ENCODE measurements at regions not wholly inside any gene's neighbourhood (a gene's known extent, or its start where the extent isn't known, plus 50 kb on each side); places are given as distances from the start of the nearest gene placed in this dataset.

DNA sequence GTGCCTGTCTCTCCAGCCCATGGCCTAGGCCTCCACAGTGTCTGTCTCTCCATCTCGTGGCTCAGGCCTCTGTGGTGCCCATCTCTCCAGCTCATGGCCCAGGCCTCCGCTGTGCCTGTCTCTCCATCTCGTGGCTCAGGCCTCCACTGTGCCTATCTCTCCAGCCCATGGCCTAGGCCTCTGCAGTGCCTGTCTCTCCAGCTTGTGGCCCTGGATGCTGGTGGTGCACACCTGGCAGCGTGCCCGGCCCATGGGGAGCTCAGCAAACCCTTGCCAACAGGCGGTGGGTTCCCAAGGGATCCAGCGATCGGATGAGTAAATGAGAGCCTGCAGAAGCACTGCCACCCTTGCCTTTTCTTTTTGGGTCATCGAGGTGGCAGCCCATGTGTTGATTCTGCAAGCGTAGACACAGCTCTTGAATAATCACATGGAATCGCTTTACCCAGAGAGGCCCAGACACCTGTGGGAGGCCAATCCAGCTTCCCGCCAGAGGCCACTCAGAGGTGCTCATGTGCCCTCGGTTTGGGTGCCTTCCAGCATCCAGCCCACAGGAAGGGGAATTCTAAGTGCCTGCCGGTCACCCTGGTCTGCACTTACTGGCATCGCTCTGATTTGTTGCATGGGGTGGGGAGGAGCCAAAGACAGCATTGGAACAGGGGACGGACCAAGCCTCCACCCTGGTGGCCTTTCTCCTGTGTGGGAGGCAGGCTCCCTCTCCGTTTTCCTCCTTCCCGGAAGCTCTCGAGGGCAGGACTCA, 101.8 kb upstream of the HDAC4 start:
- peak; percentile 29 for DNase-seq
- no peaks in the 10 kb centered on the region for H3K27me3 ChIP-seq
- H3K36me3 ChIP-seq: no peaks in the 10 kb centered on the region
- no peak overlapping the region for H3K4me3 ChIP-seq (ENCODE audit: low read depth, low read length)
- TF ChIP-seq, protein P1, sequence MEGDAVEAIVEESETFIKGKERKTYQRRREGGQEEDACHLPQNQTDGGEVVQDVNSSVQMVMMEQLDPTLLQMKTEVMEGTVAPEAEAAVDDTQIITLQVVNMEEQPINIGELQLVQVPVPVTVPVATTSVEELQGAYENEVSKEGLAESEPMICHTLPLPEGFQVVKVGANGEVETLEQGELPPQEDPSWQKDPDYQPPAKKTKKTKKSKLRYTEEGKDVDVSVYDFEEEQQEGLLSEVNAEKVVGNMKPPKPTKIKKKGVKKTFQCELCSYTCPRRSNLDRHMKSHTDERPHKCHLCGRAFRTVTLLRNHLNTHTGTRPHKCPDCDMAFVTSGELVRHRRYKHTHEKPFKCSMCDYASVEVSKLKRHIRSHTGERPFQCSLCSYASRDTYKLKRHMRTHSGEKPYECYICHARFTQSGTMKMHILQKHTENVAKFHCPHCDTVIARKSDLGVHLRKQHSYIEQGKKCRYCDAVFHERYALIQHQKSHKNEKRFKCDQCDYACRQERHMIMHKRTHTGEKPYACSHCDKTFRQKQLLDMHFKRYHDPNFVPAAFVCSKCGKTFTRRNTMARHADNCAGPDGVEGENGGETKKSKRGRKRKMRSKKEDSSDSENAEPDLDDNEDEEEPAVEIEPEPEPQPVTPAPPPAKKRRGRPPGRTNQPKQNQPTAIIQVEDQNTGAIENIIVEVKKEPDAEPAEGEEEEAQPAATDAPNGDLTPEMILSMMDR (IDR thresholded peaks at IDR 0.05; ENCODE audit: low read depth, low read length): no peak
- no peaks in the 10 kb centered on the region for H3K9me3 ChIP-seq
- no peaks in the 10 kb centered on the region for H3K4me1 ChIP-seq

DNA sequence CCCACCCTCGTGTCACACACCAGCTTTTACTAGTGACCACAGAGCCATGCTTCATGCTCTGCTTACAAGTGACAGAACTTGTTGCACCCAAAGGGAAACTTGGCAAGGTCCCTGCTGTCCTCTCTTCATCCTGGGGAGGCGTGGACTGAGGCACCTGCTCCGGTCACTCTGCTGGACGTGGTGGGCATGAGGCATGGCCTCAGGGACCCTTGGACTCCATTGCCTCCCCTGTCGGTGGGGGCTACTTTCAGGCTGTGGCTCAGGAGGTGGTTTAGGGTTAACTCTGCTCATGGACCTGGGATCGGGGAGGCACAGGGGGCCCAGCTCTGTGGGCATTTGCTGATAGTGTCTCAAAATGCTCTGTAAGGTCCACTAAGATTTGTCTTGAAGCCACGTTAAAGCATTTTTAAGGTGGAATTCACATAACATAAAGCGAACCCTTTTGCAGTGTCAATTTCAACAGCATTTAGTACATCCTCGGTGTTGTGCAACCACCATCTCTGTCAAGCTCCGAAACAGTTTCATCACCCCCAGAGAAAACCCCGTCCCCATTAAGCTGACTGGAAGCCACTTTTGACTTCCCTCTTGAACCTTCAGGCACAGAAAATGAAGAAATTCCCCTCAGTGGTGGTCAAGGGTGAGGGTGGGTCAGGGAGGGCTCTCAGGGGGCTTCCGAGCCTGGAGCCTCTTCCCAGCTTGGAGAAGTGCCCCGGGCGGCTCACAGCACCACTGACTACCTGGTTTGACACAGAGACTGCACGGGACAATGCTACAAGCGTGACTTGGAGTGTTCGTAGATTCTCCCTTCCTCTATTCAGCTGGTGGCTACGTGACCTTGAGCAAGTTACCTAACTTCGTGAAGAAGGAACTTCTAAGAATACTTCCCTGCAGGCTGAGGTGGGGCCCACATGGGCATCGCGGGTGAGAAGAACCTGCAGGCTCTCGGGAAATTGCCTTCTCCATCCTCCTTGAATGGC, 100.0 kb upstream of the HDAC4 start:
- H3K36me3 ChIP-seq: no peaks in the 10 kb centered on the region
- TF ChIP-seq, protein P1 (IDR thresholded peaks at IDR 0.05; ENCODE audit: low read depth, low read length): no peak
- no peak for DNase-seq
- no peaks in the 10 kb centered on the region for H3K4me1 ChIP-seq
- H3K9me3 ChIP-seq: no peaks in the 10 kb centered on the region
- H3K4me3 ChIP-seq (ENCODE audit: low read depth, low read length): no peak overlapping the region
- no peaks in the 10 kb centered on the region for H3K27me3 ChIP-seq

DNA sequence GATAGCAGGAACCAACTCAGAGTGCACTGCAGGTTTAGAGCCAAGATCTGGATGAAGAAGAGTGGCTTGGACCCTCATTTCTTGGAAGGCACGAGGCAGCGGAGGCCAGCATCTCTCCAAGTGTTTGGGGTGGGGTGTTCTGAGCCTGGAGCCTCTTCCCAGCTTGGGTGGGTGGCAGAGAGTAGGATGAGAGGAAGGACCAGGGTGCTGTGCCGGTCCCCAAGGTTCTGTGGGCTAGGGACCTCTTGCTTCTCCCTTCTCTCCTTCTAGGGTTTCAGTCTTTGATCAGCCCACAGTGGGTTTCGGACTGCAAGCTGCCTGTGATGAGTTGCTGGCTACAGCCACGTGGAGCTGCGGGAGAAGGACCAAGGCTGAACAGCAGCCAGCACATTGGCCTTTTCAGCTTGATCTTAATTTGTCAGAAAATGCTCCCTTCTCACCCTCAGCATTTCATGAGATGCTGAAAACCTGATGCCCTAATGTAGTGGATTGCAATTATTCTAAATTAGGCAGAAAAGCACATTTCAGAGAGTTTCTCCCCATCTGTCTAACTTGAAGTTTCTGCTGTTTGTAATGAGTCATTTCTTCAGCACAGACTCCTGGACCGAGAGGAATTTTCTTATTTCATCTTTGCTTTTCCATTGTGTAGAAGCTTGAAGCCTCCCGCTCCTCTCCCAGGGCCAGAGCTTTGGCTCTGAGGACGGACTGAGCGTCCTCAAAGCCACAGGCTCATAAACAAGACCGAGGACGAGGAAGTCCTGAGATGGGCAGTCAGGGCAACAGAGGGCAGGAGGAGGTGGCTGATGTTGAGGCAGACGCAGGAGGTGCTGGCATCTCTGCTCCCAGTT, 99.1 kb upstream of the HDAC4 start:
- Histone ChIP-seq H3K9me3 (no peaks in the 10 kb centered on the region), H3K4me1 (no peaks in the 10 kb centered on the region), H3K27me3 (no peaks in the 10 kb centered on the region), H3K4me3 (ENCODE audit: low read depth, low read length) (no peak overlapping the region), H3K36me3 (no peaks in the 10 kb centered on the region)
- no peak for DNase-seq
- TF ChIP-seq, protein P1 (IDR thresholded peaks at IDR 0.05; ENCODE audit: low read depth, low read length): no peak

DNA sequence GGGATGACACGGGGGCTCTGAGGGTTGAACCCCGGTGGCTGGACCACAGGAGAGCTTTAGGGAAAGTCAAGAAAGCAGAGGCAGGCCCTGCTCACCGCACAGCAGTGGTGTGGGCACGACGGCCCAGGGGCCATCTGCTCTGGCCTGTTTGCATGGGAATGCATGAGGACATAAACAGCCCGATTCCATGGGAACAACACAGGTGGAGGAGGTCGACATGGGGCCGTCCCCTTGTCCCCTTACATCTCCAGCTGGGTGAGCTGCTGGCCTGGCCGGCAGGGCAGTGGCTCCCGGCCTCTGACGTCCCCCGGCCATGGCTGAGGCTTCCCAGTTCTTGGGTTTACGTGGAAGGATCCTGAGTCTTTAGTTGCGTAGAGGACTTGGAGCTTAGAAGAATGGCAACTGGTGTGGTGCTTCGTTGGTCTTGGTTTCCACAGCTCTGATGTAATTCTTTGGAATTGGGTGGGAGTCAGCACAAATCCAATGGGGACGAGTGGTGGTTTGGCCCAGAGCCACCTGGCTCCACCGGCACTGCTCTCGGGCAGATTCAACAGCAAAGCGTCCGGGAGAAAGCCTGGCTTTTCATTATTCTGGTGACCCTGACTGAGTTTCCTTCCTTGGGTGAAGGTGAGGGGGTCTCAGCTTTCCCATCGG, 98.3 kb upstream of the HDAC4 start:
- Histone ChIP-seq H3K9me3 (no peaks in the 10 kb centered on the region), H3K4me1 (no peaks in the 10 kb centered on the region), H3K36me3 (no peaks in the 10 kb centered on the region), H3K4me3 (ENCODE audit: low read depth, low read length) (no peak overlapping the region), H3K27me3 (no peaks in the 10 kb centered on the region)
- DNase-seq: no peak
- TF ChIP-seq, protein P1 (IDR thresholded peaks at IDR 0.05; ENCODE audit: low read depth, low read length): no peak

DNA sequence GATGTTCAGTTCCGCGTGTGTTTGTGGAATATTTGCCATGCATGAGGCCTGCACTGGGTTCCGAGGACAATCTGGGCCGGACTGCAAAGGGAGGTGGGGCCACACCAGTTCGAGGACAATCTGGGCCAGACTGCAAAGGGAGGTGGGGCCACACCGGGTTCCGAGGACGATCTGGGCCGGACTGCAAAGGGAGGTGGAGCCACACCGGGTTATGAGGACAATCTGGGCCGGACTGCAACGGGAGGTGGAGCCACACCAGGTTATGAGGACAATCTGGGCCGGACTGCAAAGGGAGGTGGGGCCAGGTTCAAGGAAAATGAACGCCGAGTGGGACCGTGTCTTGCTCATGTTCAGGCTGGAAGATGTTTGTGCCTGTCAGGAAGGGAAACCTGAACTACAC, 97.8 kb upstream of the HDAC4 start:
- H3K4me1 ChIP-seq: no peaks in the 10 kb centered on the region
- DNase-seq: no peak
- H3K27me3 ChIP-seq: no peaks in the 10 kb centered on the region
- TF ChIP-seq, protein P1 (IDR thresholded peaks at IDR 0.05; ENCODE audit: low read depth, low read length): no peak
- H3K36me3 ChIP-seq: no peaks in the 10 kb centered on the region
- H3K4me3 ChIP-seq (ENCODE audit: low read depth, low read length): no peak overlapping the region
- no peaks in the 10 kb centered on the region for H3K9me3 ChIP-seq
